Chondrocyte (in vitro differentiated cells): ENCODE measurements at regions not wholly inside any gene's neighbourhood (a gene's known extent, or its start where the extent isn't known, plus 50 kb on each side); places are given as distances from the start of the nearest gene placed in this dataset.

ENCODE experiments used
- DNase-seq: peaks from one replicate; pipeline ENCODE4 v3.0.0; 2021; ENCODE audit warnings: mixed read lengths, low spot score
- H3K27ac Mint-ChIP-seq: one replicate; pipeline ENCODE4 v1.8.0; 2021; ENCODE audit warnings: mild to moderate bottlenecking, moderate library complexity, mixed read lengths; ENCODE audit not compliant: unreplicated experiment
- H3K27me3 Mint-ChIP-seq: 2 replicates; pipeline ENCODE4 v1.8.0; 2021; ENCODE audit warnings: low read depth, mixed read lengths
- H3K36me3 Mint-ChIP-seq: 2 replicates; pipeline ENCODE4 v1.8.0; 2021; ENCODE audit warnings: low read depth, mixed read lengths
- H3K4me1 Mint-ChIP-seq: 2 replicates; pipeline ENCODE4 v1.8.0; 2021; ENCODE audit warnings: low read depth, mild to moderate bottlenecking, mixed read lengths
- H3K4me3 Mint-ChIP-seq: one replicate; pipeline ENCODE4 v1.8.0; 2021; ENCODE audit warnings: mild to moderate bottlenecking, moderate library complexity, mixed read lengths; ENCODE audit not compliant: unreplicated experiment
- H3K9me3 Mint-ChIP-seq: 2 replicates; pipeline ENCODE4 v1.8.0; 2021; ENCODE audit warnings: low read depth, mixed read lengths
- TF ChIP-seq, protein P1 (sequence below): fragments of 200-600 bp; sonication (generic); IDR thresholded peaks from 2 replicates; pipeline ENCODE4 v1.5.0; 2021; ENCODE audit warnings: antibody characterized with exemption, mild to moderate bottlenecking, moderate library complexity

DNA sequence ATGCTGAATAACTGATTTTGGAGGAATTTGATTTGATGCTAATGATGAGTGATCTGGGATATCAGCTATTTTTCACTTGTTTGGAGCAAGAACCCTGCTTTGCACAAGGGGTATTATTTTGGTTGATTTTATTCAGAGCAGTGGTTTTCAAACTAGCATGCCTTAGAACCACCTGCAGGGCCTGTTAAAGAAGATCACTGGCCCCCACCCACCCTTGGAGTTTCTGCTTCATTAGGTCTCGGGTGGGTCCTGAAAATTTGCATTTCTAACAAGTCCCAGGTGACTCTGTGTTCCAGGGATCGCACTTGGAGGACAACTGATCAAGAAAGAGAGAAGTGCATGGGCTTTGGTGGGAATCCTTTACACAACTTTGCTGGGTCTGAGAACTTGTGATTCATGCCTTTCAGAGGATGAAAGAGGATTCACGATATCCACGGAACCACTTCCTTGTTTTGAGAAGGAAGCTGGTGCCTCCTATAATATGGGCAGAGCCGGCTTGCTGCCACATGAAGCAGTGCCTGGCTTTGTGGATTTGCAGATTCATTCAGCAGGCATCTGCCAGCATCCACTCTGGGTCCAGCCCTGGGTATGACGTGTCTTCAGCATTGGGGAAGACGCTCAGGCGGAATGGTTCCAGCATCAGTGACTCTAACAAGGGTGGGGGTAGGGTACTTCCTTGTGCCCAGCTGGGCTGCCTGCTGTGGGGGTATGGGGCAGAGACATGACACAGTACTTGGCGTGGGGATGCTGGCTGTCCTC, 106.6 kb upstream of the PITX1 start:
- Mint-ChIP-seq H3K36me3 (no peaks in the 10 kb centered on the region), H3K4me1 (peaks cover 6% of the 10 kb centered on the region), H3K27me3 (peaks cover 39% of the 10 kb centered on the region), H3K27ac (no peak overlapping the region), H3K9me3 (no peaks in the 10 kb centered on the region), H3K4me3 (no peak overlapping the region)
- no peak for DNase-seq
- TF ChIP-seq, protein P1, sequence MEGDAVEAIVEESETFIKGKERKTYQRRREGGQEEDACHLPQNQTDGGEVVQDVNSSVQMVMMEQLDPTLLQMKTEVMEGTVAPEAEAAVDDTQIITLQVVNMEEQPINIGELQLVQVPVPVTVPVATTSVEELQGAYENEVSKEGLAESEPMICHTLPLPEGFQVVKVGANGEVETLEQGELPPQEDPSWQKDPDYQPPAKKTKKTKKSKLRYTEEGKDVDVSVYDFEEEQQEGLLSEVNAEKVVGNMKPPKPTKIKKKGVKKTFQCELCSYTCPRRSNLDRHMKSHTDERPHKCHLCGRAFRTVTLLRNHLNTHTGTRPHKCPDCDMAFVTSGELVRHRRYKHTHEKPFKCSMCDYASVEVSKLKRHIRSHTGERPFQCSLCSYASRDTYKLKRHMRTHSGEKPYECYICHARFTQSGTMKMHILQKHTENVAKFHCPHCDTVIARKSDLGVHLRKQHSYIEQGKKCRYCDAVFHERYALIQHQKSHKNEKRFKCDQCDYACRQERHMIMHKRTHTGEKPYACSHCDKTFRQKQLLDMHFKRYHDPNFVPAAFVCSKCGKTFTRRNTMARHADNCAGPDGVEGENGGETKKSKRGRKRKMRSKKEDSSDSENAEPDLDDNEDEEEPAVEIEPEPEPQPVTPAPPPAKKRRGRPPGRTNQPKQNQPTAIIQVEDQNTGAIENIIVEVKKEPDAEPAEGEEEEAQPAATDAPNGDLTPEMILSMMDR, result no peak

DNA sequence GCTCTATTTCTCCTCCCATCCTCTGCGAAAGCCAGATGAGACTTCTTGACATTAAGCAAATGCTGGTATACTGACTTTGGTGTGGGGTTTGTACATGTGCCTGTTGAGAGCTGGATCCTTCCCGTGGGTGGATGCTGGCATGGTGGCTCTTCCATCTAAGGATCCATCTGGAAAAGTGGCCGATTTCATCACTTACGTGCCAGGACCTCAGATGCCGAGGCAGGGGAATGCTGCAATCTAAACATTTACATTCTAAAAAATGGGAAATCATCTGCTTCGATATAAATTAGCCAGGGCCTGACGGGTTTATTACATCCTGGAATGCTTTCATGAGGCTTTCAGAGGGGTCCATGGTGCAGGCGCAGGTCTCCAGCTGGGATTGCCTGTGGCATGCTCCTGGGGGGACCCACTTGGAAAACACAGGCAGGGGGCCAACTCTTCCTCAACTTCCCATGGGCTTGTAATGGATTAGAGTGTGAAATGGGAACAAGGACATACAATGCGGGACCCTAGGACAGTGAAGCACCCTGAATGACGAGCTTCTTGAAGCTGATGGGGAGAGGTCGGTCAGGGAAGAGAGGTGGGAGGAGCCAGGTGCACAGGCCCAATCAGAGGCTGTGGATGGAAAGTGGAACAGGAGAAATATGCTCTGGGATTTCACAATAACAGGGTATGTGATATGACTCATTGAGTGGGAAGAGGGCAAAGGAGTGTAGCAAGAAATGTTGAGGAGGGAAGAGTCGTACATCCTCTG, 105.5 kb upstream of the PITX1 start:
- TF ChIP-seq, protein P1, result no peak
- DNase-seq, result no peak
- Mint-ChIP-seq H3K27ac (no peak overlapping the region), H3K36me3 (no peaks in the 10 kb centered on the region), H3K27me3 (peaks cover 39% of the 10 kb centered on the region), H3K4me3 (no peak overlapping the region), H3K4me1 (peaks cover 6% of the 10 kb centered on the region), H3K9me3 (no peaks in the 10 kb centered on the region)

DNA sequence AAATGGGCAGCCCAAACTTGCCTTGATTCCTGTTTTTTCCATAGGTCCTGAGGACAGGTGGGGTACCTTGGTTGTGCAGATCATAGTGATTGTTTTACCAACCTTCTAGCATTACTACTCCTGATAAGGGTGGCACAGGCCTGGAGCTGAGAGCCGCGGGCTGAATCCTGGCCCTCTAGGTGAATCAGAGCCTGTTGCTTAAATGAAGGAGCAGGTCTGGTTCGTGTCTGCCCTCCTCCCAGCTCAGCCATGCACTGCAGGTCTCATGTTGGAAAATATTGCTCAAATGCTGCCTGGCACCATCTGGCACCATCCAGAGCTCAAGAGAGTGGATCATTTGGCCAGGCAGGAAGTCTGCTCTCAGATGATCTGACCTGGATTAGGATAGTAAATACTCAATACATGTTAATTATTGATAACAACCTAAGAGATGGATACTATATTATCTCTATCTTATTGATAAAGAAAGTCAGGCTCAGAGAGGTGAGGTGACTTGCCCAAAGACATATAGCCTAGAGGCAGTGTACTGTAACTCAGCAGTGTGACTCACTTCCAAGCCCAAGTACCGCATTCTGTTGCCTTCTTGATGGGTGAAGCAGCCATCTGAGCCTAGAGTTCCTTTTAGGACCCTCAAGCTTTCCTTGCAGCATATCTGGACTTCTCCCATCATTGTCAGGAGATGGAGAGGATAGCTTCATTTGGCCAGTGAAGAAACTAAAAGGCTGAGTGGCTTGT, 104.3 kb upstream of the PITX1 start:
- H3K4me1 Mint-ChIP-seq, result peaks cover 6% of the 10 kb centered on the region
- H3K4me3 Mint-ChIP-seq, result no peak overlapping the region
- TF ChIP-seq, protein P1, result no peak
- no peak for DNase-seq
- H3K36me3 Mint-ChIP-seq, result no peaks in the 10 kb centered on the region
- H3K27ac Mint-ChIP-seq, result no peak overlapping the region
- peaks cover 41% of the 10 kb centered on the region for H3K27me3 Mint-ChIP-seq
- H3K9me3 Mint-ChIP-seq, result no peaks in the 10 kb centered on the region

DNA sequence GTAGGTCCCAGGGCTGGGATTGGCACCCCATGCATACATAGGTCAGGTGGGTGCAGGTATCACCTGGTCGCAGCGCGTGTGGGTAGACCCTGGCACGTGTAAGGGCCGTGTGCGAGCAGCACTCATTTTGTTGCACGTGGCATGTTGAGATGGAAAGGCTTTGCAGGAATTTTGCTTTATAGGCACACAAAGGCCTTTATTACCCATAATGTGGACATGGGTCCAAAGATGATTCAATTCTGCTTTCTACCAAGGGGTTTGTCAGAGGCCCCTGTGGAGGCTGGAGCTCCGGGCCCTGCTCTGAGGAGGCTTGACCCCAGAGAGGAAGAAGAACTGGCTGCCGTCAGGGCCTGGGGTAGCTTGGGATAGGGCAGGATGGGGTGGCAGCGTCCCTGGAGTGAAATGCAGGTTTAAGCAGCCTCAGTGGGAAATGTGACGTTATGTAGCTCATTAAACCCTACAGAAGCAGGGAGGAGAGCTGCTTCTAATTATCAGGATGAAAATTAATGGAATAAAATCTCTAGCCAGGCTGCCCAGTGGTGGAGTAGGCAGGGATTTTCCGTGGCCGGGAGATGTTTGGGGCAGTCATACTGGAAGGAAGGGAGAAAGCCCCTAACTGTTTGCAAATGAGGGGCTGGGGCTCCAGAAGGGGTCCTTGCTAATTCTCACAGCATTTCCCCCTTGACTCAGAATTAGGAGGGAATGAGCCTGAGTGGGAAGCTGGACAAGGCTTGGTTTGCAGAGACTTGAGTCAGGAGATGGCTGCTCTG, 103.3 kb upstream of the PITX1 start:
- no peak overlapping the region for H3K27ac Mint-ChIP-seq
- no peaks in the 10 kb centered on the region for H3K9me3 Mint-ChIP-seq
- H3K36me3 Mint-ChIP-seq, result no peaks in the 10 kb centered on the region
- H3K27me3 Mint-ChIP-seq, result peaks cover 40% of the 10 kb centered on the region
- H3K4me3 Mint-ChIP-seq, result no peak overlapping the region
- H3K4me1 Mint-ChIP-seq, result peaks cover 6% of the 10 kb centered on the region
- DNase-seq, result no peak
- TF ChIP-seq, protein P1, result no peak
